Embryonic facial prominence (tissue), 1 donor: ENCODE measurements at regions not wholly inside any gene's neighbourhood (a gene's known extent, or its start where the extent isn't known, plus 50 kb on each side); places are given as distances from the start of the nearest gene placed in this dataset.

Experiments
- DNase-seq: peaks from one replicate; pipeline ENCODE4 v3.0.0-alpha.2; 2016; ENCODE audit errors: extremely low spot score

GRCh38 chr2:128689971-128690370 lies 371.3 kb upstream of the HS6ST1 start:
- DNase-seq: no peak

DNA sequence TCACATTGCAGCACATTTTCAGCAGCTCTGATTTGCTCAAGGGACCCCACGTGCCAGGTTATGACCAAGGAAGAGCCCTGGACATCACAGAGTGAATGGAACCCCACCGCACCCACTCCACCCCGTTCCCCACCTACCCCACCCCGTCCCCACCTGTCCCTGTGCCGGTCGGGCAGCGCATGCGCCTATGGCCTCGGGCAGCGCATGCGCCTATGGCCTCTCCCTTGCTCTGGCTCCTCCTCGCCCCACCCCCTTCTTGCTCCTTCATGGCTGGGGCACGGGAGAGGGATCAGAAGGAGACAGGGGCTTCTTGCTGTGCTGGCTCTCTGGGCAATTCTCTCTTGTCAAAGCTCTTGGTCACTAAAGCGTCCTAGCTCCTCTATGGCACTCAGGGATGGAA lies 371.8 kb upstream of the HS6ST1 start:
- no peak for DNase-seq

GRCh38 chr2:128690869-128691268 lies 372.2 kb upstream of the HS6ST1 start:
- no peak for DNase-seq

- no peak for DNase-seq
Measured at GRCh38 chr2:128691526-128691925, 372.9 kb upstream of the HS6ST1 start.

DNA sequence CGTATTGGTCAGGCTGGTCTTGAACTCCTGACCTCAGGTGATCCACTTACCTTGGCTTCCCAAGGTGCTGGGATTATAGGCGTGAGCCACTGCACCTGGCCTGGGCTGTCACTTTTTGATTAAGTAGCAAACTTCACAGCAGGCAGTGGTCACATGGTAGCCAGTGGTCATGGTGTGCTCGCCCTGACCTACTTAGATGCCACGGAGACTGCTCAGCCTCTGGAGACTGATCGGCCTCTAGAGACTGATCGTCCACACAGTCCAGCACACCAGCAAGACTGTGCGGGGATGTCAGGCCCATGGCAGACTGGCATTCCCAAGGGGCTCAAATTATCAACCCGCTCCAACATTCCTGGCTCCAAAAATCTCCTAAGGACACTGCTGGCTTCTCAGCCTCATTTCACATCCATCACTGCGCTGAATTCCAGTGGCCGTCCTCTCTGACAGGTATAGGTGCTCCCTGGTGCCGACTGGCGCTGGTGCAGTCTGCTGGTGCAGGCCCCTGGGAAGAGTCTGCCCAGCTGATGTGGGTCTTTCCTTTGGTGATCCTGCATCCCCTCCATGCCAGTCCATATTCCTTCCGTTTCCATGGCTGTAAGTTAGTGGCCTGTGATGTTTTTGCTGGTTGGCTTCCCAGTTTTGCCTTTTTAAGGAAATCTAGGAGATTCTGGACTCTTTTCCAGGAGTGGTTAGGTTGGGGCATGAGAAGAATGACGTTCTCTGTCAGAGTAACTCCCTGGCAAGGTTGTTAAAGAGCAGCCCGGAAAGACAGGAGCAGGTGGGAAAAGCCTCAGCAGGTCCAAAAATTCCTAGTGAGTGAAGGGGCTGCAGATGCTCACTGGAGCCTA lies 374.5 kb upstream of the HS6ST1 start:
- no peak for DNase-seq

DNA sequence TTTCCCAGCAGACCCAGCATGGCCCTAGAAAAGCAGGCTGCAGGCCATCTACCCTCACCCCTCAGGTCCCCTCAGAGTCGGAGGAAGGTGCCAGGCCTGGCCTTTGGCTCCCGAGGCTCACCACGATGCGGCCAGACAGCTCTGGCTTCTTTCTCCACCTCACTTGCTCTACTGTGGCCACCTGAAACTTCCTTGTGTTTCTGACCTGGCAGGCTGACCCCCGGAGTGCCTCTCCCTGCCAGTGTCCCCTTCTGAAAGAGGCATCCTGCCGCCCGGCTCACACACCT lies 375.0 kb upstream of the HS6ST1 start:
- DNase-seq: no peak

DNA sequence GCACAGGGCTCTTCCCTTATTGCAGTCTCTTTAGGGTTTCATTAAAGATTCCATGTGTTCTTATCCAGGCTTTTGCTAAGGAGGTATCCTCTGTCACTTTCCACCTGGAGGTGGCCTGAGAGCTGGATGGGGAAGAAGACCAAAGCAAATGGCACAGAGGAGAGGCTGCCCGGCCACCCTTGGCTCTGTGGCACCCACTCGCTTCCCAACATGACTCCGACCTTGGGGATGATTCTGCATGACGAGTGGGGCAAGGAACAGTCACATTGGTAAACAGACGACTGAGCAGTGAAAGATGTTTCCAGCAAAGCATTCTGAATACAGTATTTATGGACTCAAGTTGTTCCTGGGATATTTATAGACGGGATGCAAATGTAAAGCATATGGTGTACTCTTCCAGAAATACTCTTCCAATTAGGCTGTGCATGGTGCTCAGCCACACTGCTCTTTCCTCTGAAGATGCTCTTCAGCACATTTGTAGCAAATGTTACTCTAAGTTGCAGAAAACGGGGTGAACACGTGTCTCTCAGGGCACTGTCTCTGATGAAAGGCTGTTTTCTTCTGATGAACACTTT lies 377.1 kb upstream of the HS6ST1 start:
- peak; percentile 16 for DNase-seq

DNA sequence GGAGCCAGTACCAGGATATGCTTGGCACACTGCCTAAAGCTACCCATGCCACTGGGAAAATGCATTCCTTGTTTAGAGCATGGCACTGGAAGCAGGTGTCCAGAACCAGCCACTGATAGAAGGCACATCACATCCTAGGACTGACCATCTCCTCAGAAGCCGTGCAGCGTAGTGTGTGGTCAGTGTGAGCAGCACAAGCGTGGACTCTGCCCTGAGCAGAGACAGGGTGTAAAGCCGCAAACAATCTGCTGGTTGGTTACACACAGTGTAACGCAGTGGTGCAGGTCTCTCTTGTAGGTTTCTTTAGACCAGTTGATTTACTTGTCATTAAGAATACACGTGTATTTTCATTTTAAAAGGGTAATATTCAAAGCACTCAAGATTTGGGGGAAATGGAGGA lies 377.8 kb upstream of the HS6ST1 start:
- no peak for DNase-seq

DNA sequence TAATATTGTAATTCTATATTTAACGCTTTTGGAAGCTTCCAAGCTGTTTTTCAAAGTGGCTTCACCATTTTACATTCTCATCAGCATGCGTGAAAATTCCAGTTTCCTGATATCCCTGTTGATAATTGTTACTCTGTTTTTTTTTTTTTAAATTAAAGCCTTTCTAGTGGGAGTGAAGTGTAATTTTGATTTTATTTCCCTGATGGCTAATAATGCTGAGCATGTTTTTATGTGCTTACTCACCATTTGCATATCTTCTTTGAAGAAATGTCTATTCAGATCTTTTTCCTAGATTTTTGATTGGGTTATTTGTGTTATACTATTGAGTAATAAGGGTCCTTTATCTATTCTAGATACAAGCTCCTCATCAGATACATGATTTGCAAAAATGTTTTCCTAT lies 382.8 kb upstream of the HS6ST1 start:
- no peak for DNase-seq

GRCh38 chr2:128702616-128703015 lies 383.9 kb upstream of the HS6ST1 start:
- DNase-seq: no peak

DNA sequence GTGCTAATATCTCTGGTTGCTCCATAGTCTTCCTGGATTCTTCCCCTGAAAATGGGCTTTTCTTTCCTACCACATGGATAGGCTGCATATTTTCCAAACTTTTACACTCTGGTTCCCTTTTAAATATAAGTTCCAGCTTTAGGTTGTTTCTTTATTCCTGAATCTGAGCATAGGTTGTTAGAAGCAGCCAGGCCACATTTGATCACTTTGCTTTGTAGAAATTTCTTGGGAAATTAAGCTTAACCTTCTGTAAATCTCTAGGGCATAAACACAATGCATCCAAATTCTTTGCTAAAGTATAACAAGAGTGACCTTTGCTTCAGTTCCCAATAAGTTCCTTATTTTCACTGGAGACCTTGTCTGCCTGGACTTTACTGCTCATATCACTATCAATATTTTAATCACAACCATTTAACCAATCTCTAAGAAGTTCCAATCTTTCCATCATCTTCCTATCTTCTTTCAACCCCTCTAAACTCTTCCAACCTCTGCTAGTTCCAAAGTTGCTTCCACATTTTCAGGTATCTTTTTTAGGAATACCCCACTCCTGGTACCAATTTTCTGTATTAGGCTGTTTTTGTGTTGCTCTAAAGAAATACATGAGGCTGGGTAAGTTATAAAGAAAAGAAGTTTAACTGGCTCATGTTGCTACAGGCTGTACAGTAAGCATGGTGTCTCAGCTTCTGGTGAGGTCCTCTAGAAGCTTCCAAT lies 389.6 kb upstream of the HS6ST1 start:
- DNase-seq: no peak

- no peak for DNase-seq
Measured at GRCh38 chr2:128710242-128710641, 391.6 kb upstream of the HS6ST1 start.

- no peak for DNase-seq
Measured at GRCh38 chr2:128710729-128711128, 392.1 kb upstream of the HS6ST1 start.

- no peak for DNase-seq
Measured at GRCh38 chr2:128714285-128714684, 395.6 kb upstream of the HS6ST1 start.

- DNase-seq: no peak
Measured at GRCh38 chr2:128714851-128715312, 396.2 kb upstream of the HS6ST1 start.

GRCh38 chr2:128715360-128715759 lies 396.7 kb upstream of the HS6ST1 start:
- DNase-seq: no peak

- no peak for DNase-seq
Measured at GRCh38 chr2:128716299-128716721, 397.6 kb upstream of the HS6ST1 start.

DNA sequence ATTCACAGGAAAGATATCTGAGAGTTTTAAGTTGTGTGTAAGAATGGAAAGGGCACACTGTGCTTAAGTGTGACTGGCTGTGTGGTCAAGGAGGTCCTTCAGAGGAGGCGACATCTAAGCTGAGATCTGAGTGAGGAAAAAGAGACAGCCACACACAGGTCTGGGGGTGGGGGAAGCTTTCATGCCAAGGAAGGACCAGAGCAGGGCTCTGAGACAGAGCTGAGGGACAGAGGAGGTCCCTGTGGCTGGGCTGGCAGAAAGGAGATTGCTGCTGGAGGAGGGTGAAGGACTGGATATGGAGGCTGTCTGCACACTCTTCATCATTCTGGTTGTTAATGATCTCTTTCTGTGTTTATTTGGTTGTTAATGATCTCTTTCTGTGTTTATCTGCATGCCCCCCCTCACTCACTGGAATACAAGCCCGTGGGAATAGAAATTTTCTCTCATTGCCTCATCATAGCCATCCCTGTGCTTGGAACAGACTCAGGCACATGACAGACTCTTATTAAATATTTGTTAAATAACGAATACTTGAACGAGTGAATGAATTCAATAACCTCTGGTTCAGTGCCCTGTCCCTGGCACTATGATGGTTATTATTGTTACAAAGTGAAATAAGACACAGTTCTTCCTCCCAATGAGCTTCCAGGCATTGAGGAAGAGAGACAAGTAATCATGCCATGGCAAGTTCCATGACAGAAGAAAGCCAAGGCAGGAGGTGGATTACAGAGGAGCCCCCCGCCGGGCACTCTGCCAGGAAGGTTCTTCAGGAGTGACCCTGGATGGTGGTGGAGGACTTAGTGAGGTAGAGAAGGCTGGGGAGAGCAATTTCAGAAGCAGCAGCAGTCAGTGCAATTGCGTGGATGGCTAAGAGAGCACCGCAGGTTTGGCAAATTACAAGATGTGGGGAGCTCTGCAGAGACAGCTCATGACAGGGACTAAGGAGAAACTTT lies 399.4 kb upstream of the HS6ST1 start:
- no peak for DNase-seq

- no peak for DNase-seq
Measured at GRCh38 chr2:128720080-128721022, 401.7 kb upstream of the HS6ST1 start.

- no peak for DNase-seq
Measured at GRCh38 chr2:128721096-128721495, 402.4 kb upstream of the HS6ST1 start.

GRCh38 chr2:128722489-128722888 lies 403.8 kb upstream of the HS6ST1 start:
- DNase-seq: no peak
